ENCODE measurements at regions not wholly inside any gene's neighbourhood (a gene's known extent, or its start where the extent isn't known, plus 50 kb on each side); places are given as distances from the start of the nearest gene placed in this dataset.

GRCh38 chr15:93372208-93372864 lies 283.3 kb upstream of the RGMA start:
- no peak overlapping the region for H3K27ac ChIP-seq (replicated peaks)
- H3K4me3 ChIP-seq (replicated peaks; ENCODE audit: insufficient read depth, low read length) = no peak overlapping the region
- TF ChIP-seq POLR2AphosphoS5 (IDR thresholded peaks at IDR 0.05; ENCODE audit: low read depth) (no peak), SPI1 (IDR thresholded peaks at IDR 0.05; ENCODE audit: borderline replicate concordance, low read depth) (no peak), GABPA (IDR thresholded peaks at IDR 0.05; ENCODE audit: low read depth) (no peak)
- TF ChIP-seq, protein P1, sequence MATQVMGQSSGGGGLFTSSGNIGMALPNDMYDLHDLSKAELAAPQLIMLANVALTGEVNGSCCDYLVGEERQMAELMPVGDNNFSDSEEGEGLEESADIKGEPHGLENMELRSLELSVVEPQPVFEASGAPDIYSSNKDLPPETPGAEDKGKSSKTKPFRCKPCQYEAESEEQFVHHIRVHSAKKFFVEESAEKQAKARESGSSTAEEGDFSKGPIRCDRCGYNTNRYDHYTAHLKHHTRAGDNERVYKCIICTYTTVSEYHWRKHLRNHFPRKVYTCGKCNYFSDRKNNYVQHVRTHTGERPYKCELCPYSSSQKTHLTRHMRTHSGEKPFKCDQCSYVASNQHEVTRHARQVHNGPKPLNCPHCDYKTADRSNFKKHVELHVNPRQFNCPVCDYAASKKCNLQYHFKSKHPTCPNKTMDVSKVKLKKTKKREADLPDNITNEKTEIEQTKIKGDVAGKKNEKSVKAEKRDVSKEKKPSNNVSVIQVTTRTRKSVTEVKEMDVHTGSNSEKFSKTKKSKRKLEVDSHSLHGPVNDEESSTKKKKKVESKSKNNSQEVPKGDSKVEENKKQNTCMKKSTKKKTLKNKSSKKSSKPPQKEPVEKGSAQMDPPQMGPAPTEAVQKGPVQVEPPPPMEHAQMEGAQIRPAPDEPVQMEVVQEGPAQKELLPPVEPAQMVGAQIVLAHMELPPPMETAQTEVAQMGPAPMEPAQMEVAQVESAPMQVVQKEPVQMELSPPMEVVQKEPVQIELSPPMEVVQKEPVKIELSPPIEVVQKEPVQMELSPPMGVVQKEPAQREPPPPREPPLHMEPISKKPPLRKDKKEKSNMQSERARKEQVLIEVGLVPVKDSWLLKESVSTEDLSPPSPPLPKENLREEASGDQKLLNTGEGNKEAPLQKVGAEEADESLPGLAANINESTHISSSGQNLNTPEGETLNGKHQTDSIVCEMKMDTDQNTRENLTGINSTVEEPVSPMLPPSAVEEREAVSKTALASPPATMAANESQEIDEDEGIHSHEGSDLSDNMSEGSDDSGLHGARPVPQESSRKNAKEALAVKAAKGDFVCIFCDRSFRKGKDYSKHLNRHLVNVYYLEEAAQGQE (IDR thresholded peaks at IDR 0.05; ENCODE audit: insufficient replicate concordance, low read depth) = no peak
- TF ChIP-seq, protein P2, sequence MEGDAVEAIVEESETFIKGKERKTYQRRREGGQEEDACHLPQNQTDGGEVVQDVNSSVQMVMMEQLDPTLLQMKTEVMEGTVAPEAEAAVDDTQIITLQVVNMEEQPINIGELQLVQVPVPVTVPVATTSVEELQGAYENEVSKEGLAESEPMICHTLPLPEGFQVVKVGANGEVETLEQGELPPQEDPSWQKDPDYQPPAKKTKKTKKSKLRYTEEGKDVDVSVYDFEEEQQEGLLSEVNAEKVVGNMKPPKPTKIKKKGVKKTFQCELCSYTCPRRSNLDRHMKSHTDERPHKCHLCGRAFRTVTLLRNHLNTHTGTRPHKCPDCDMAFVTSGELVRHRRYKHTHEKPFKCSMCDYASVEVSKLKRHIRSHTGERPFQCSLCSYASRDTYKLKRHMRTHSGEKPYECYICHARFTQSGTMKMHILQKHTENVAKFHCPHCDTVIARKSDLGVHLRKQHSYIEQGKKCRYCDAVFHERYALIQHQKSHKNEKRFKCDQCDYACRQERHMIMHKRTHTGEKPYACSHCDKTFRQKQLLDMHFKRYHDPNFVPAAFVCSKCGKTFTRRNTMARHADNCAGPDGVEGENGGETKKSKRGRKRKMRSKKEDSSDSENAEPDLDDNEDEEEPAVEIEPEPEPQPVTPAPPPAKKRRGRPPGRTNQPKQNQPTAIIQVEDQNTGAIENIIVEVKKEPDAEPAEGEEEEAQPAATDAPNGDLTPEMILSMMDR (IDR thresholded peaks at IDR 0.05; ENCODE audit: insufficient read depth, low read length) = no peak
- no peak for DNase-seq (ENCODE audit: low read depth in 1 of 2, low spot score in 1 of 2)
- H3K27me3 ChIP-seq (ENCODE audit: insufficient read depth, poor library complexity, severe bottlenecking) = no peaks in the 10 kb centered on the region

GRCh38 chr15:93366387-93367100 lies 277.5 kb upstream of the RGMA start:
- Histone ChIP-seq H3K27me3 (ENCODE audit: insufficient read depth, poor library complexity, severe bottlenecking) (no peaks in the 10 kb centered on the region), H3K4me3 (replicated peaks; ENCODE audit: insufficient read depth, low read length) (no peak overlapping the region), H3K27ac (replicated peaks) (no peak overlapping the region)
- TF ChIP-seq POLR2AphosphoS5 (IDR thresholded peaks at IDR 0.05; ENCODE audit: low read depth) (no peak), GABPA (IDR thresholded peaks at IDR 0.05; ENCODE audit: low read depth) (no peak), SPI1 (IDR thresholded peaks at IDR 0.05; ENCODE audit: borderline replicate concordance, low read depth) (no peak)
- TF ChIP-seq, protein P2 (IDR thresholded peaks at IDR 0.05; ENCODE audit: insufficient read depth, low read length) = no peak
- TF ChIP-seq, protein P1 (IDR thresholded peaks at IDR 0.05; ENCODE audit: insufficient replicate concordance, low read depth) = no peak
- DNase-seq (ENCODE audit: low read depth in 1 of 2, low spot score in 1 of 2) = no peak

DNA sequence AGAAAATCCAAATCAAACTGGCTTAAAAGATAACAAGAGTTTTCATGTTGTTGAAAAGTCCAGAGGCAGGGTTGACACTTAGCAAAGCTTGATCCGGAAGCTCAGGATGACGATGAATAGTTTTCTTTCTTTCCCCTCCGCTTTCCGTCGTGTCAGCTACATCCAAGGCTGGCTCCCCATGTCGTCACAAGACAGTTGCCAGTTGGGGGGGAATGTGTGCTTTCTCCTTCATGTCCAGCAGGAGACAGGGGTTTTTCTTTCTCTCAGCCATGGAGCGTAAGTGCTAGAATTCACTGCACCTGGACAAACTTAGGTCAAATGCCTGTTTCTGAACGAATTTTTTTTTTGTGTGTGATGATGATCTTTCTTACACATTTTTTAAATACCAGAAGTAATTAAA lies 273.8 kb upstream of the RGMA start:
- Histone ChIP-seq H3K27ac (replicated peaks) (no peak overlapping the region), H3K4me3 (replicated peaks; ENCODE audit: insufficient read depth, low read length) (no peak overlapping the region), H3K27me3 (ENCODE audit: insufficient read depth, poor library complexity, severe bottlenecking) (no peaks in the 10 kb centered on the region)
- DNase-seq (ENCODE audit: low read depth in 1 of 2, low spot score in 1 of 2) = no peak
- TF ChIP-seq, protein P2 (IDR thresholded peaks at IDR 0.05; ENCODE audit: insufficient read depth, low read length) = no peak
- TF ChIP-seq SPI1 (IDR thresholded peaks at IDR 0.05; ENCODE audit: borderline replicate concordance, low read depth) (no peak), GABPA (IDR thresholded peaks at IDR 0.05; ENCODE audit: low read depth) (no peak), POLR2AphosphoS5 (IDR thresholded peaks at IDR 0.05; ENCODE audit: low read depth) (no peak)
- TF ChIP-seq, protein P1 (IDR thresholded peaks at IDR 0.05; ENCODE audit: insufficient replicate concordance, low read depth) = no peak

All from HL-60 (cell line).